ENCODE measurements at regions not wholly inside any gene's neighbourhood (a gene's known extent, or its start where the extent isn't known, plus 50 kb on each side); places are given as distances from the start of the nearest gene placed in this dataset.

DNA sequence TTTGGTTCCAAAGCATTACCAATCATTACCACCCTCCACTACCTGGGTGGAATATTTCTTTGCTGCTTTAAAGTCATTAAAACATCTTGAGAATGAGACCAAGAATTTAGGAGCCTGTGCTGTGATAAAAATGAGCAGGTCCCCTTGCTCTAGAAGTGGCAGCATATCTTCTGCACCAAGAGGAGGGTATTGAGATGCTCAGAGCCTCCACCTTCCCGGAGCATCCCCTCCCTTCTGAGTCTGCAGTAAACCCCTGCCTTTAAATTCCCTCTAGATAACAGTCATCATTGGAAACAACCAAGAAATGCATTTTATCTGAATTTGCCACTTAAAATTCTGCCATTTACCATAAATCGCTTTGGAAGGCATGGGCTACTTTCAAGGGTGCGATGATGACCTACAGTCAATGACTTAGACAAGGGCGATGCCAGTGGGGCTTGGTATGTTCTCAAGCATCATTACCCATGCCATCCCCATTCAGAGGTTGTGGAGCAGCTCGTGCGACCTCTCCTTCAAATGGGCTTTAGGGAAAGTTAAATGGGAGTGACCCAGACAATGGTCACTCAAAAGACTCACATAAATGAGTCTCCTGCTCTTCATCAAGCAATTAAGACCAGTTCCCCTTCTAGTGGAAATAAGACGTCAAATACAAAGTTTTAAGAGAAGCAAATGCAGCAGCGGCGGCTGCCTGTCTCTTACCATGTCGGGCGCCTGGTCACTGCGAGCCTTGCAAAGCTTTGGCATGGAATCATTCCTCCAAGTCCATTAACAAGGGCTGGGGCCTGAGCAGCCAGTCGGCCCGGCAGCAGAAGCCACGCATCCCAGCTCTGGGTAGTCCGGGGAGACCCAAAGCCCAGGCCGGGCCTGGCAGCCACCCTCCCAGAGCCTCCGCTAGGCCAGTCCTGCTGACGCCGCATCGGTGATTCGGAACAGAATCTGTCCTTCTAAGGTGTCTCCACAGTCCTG, 334.5 kb downstream of the TMEM121 start:
- FAIRE-seq = no peak

DNA sequence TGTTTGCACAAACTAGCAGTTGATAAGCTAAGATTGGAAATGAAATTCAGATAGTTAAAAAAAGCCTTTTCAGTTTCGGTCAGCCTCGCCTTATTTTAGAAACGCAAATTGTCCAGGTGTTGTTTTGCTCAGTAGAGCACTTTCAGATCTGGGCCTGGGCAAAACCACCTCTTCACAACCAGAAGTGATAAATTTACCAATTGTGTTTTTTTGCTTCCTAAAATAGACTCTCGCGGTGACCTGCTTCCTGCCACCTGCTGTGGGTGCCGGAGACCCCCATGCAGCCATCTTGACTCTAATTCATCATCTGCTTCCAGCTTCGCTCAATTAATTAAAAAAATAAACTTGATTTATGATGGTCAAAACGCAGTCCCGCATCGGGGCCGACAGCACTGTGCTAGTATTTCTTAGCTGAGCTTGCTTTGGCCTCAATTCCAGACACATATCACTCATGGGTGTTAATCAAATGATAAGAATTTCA, 335.6 kb downstream of the TMEM121 start:
- FAIRE-seq = no peak

DNA sequence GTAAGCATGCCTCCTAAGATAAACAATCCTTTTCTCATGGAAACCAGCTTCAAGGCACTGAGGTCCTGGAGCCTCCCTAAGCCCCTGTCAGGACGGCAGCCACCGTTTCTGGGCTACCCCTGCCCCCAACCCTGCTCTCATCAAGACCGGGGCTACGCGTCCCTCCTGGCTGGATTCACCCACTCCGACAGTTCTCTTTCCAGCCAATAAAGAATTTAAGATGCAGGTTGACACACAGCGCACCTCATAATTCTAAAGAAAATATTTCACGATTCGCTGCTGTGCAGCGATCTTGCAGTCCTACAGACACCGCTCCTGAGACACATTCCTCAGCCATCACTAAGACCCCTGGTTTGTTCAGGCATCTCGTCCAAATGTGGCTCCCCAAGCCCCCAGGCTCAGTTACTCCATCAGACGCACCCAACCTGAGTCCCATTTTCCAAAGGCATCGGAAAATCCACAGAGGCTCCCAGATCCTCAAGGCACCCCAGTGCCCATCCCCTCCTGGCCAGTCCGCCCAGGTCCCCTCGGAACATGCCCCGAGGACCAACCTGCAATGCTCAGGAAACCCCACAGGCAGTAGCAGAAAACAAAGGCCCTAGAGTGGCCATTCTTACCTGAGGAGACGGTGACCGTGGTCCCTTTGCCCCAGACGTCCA, 336.3 kb downstream of the TMEM121 start:
- no peak for FAIRE-seq

DNA sequence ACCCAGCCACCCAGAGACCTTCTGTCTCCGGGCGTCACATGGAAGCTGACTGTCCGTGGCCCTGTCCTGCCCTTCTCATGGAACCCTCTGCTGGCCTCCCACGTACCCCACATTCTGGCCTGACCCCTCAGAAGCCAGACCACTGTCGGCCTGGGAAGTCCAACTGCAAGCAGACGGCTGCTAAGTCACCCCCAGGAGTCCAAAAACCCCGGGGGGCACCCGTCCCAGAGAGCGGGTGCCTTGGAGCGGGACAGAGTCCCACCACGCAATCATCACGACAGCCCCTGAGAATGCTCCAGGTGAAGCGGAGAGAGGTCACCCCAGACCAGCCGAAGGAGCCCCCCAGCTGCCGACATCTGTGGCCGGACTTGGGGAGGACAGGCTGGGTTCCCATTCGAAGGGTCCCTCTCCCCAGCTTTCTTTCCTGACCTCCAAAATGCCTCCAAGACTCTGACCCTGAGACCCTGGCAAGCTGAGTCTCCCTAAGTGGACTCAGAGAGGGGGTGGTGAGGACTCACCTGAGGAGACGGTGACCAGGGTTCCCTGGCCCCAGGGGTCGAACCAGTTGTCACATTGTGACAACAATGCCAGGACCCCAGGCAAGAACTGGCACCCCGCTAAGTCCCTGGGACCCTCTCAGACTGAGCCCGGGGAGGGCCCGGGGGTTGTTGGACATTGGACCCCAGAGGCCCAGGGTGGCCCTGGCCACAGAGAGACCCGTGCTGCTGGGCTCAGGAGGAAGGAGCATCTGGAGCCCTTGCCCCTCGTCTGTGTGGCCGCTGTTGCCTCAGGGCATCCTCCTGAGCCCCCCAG, 337.1 kb downstream of the TMEM121 start:
- no peak for FAIRE-seq

DNA sequence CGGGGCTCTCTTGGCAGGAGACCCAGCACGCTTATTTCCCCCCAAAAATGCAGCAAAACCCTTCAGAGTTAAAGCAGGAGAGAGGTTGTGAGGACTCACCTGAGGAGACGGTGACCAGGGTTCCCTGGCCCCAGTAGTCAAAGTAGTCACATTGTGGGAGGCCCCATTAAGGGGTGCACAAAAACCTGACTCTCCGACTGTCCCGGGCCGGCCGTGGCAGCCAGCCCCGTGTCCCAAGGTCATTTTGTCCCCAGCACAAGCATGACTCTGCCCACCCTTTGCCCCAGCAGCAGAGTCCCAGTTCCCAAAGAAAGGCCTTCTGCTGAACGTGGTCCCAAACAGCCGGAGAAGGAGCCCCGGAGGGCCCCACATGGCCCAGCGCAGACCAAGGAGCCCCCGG, 337.7 kb downstream of the TMEM121 start:
- no peak for FAIRE-seq

DNA sequence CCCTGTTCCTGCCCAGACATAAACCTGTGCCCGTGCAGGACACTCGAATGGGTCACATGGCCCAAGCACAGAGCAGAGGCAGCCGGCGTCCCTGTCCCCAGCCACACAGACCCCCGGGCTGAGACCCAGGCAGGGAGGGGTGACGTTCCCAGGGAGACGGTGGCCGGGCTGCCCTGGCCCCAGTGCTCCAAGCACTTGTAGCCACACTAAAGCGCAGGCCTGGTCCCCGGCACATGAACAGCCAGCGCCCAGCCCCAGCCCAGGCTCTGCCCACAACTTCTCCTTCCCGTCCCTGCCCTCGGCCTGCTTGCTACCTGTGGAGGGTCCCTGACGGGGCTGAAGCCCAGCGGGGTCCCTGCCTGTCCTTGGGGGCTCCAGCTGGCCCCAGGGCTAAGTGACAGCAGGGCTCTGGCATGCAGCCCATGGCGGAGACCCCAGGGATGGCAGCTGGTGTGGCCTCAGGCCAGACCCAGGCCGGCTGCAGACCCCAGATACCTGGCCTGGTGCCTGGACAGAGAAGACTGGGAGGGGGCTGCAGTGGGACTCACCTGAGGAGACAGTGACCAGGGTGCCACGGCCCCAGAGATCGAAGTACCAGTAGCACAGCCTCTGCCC, 338.4 kb downstream of the TMEM121 start:
- no peak for FAIRE-seq

DNA sequence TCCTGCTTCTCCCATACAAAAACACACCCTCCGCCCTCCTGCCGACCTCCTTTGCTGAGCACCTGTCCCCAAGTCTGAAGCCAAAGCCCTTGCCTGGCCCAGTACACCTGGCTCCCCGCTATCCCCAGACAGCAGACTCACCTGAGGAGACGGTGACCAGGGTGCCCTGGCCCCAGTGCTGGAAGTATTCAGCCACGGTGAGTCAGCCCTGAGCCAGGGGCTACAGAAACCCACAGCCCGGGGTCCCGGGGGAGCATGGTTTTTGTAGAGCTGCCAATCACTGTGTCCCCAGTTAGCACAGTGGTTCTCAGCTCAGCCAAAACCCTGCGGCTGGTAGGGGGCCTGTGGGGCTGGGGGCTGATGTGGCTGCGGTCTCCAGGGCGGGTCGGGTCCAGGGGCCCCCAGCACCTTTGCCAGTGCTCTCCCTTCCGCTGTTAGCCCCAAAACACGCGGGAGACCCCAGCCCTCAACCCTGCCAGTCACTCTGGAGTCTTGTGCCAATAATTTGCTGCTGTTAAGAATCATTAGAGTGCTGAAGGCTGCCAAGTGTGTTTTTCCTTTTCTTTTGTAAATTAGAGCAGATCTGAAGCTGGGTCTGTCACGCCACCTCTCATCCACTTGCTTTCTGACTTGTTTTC, 339.0 kb downstream of the TMEM121 start:
- no peak for FAIRE-seq

DNA sequence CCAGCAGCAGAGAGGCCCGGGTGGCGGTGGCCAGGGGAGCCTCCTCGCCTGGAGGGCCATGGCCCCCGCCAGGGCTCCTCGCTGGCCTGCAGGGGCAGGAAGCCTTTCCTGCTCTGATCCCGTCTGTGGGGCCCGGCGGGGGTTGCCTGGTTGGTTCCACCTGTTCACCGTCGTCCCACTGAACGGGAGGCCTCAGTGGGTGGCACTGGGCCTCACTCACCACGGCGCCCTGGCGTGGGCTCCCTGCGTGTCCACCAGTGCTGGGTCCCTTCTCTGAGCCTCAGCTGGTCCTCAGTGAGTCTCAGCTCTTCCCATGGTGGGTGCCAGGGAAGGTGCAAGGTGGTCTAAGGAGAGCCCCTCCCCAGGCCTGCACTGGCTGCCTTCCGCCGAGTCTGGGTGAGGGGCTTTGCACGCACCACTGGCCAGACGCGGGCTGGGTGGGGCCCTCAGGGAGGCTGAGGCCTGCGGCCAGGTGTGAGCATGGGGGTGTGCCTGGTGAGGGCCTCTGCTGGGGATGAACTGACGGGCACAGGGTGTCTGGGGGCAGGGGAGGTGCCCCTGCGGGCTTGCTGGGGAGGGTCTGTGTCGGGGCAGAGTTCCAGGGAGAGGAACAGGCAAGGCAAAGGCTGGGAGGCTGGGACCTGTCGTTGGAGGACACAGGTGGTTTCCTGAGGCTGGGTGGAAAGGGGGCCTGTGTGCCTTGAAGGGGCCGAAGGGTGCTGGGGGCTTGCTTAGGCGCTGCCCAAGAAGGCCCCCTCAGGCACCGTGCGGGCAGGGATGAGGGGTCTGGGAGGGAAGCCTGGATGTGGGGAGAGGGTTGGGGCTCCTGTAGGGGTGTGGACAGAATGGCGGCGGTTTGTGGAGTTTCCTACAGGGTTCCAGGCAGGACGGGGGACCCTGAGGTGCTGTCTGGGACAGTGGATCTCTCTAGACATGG, 339.8 kb downstream of the TMEM121 start:
- FAIRE-seq = no peak

DNA sequence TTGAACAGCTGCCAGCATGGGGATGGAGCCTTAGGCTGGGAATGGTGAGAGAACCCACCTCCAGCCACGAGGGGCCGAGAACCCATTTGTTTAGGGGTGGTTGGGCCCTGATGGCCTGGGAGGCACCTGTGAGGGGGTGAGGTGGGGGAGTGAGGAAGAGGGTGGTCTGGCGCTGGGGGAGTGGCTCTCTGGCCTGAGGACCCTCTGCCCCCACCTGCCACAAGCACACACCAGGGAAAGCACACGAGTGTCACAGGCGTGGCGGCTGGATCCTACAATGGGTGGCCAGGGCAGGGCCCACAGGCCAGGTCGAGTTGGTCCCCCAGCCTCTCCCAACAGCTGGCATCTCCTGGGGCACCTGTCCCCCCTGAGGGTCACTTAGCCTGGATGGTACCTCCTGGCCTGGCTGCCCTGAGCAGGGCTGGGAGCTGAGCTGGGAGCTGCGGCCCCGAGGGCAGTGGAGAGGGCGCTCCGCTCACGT, 340.5 kb downstream of the TMEM121 start:
- FAIRE-seq = no peak

DNA sequence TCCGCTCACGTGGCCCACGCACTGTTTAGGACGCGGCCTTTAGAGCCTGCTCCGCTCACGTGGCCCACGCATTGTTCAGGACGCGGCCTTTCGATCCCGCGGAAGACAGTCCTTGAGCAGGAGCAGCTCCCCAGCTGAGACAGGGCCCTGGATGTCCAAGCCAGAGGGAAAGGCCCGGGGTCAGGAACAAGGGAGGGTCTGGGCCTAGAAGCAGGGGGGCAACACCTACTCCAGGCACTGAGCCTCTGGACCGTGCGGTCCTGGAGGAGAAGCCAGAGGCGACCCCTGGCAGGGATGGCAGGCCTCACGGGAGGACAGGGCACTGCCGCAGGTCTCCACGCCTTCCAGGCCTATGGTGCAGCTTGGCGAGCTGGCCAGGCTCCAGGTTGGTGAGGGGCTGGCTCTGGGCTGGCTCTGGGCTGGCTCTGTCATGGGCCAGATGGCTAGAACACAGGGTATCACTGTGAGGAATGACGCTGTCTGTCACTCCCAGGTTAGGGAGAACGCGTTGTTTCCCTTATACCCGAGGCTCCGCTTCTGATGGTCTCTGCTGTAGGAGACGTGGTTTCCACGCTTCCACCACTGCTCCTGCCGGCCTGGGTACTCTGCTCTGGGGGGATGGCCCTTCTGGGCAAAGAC, 341.7 kb downstream of the TMEM121 start:
- no peak for FAIRE-seq

DNA sequence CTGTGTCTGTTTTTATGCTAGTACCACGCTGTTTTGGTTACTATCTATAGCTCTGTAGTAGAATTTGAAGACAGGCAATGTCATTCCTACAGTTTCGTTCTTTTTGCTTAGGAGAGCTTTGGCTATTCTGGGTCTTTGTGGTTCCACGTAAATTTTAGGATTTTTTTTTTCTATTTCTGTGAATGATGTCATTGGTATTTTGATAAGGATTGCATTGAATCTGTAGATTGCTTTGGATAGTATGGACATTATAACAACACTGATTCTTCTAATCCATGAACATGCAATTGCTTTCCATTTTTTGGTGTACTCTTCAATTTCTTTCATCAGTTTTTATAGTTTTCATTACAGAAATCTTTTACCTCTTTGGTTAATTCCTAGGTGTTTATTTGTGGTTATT, 345.2 kb downstream of the TMEM121 start:
- FAIRE-seq = no peak

DNA sequence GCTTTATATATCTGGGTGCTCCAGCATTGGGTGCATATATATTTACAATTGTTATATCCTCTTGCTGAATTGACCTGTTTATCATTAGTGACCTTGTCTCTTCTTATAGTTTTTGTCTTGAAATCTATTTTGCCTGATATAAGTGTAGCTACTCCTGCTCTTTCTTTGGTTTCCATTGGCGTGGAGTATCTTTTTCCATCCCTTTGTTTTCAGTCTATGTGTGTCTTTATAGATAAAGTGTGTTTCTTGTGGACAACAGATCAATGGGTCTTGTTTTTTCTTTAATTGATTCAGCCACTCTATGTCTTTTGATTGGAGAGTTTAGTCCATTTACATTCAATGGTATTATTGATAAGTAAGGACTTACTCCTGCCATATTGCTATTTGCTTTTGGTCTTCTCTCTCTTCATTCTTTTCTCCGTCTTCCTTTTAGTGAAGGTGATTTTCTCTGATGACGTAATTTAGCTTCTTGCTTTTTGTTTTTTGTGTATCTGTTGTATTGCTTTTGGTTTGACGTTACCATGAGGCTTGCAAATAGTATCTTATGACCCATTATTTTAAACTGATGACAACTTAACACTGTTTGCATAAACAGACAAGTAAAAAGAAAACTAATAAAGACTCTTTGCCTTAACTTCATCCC, 347.6 kb downstream of the TMEM121 start:
- FAIRE-seq = no peak

DNA sequence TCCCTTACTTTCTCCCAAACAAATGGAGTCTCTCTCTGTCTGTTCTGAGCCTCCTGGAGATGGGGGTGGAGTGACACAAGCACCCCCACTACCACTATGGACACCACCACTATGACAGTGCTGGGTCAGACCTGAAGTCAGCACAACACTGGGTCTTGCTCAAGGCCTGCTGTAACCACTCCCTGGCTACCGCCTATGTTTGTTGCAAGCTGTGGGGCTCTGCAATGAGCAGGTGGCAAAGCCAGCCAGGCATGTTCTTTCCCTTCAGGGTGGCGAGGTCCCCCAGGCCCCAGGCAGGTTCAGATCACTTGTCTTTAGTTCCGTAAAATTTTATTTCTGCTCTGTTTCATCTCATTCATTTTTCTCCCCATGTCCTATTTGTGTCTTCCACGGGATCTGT, 349.8 kb downstream of the TMEM121 start:
- FAIRE-seq = no peak

DNA sequence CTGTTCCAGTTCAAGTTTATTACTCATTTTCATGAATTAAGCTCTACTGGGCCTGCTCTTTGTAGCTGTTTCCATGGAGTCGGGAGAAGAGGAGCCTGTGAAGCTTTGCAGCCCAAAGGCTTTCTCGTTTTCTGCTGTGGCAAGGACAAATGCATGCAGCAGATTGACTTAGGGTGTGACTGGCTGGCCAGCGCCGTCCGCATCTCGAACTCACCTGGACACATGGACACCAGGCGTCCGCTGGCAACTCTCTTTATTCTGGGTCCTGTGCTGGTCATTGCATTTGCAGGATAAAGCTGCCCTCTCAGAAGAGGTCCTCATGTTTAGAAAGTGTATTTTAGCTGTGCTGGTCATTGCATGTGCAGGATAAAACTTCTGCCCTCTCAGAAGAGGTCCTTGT, 350.4 kb downstream of the TMEM121 start:
- no peak for FAIRE-seq

DNA sequence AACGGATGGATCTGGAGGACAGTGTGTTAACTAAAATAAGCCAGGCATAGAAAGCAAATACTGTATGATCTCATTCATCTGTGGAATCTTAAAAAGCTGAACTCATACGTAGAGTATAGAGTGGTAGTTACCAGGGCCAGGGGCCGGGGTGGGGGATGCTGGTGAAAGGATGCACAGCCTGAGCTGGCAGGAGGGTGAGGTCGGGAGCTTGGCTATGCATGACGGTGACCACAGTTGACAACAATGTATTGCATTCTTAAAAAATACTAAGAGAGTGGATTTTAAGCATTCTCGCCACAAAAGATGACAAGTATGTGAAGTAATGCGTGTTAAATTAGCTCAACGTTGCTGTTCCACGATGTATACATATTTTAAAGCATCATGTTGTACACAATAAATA, 351.3 kb downstream of the TMEM121 start:
- FAIRE-seq = no peak

DNA sequence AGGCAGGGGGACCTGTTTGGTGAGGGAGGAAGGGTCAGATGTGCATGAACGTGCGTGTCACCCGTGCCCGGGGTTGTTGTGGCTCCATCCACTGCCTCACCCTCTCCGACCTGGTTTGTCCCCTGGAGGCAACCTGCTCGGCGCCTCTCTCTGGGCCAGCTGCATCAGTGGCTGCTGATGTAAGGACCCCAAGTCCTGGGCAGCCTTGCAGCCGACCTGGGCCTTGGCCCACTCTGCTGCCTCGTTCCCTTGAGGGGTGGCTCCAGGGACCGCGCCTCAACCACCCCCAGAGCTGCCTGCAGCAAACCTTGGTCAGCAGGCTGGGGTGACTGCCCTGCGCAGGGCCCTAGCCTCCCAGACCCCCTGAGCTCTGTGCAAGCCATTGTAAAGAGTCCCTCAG, 351.7 kb downstream of the TMEM121 start:
- no peak for FAIRE-seq

DNA sequence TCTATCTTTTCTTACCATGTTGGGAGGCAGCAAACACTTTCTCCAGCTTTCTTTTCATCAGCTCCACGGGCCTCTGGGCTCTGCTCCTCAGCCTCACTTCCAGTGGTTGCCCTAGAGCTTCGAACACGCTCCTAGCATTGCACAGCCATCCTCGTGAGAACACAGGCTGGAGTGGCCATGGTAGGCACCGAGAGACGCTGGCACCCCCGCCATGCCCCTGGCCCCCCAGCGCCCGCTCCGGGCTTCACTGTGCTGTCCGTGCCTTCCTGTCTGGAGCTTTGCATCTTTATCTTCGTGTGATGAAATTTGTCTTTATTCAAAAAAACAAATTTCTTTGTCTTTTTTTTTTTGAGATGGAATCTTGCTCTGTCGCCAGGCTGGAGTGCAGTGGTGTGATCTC, 352.2 kb downstream of the TMEM121 start:
- FAIRE-seq = no peak

DNA sequence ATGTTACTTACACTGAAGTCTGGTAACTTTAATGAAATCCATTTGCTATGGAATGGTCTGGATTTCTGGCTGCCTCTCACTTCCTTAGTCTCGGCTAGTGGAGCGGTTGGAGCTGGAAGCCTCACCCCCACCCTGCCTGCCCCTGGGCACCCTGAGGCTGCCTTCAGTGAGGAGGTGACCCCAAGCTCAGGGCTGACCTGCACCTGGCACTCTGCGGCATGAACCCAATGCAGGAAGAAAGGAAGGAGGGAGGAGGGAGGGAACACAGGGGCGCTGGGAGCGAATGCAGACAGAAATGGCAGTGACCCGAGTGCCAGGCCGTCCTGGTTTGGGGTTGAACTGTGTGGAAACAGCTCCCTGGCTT, 353.1 kb downstream of the TMEM121 start:
- FAIRE-seq = no peak

DNA sequence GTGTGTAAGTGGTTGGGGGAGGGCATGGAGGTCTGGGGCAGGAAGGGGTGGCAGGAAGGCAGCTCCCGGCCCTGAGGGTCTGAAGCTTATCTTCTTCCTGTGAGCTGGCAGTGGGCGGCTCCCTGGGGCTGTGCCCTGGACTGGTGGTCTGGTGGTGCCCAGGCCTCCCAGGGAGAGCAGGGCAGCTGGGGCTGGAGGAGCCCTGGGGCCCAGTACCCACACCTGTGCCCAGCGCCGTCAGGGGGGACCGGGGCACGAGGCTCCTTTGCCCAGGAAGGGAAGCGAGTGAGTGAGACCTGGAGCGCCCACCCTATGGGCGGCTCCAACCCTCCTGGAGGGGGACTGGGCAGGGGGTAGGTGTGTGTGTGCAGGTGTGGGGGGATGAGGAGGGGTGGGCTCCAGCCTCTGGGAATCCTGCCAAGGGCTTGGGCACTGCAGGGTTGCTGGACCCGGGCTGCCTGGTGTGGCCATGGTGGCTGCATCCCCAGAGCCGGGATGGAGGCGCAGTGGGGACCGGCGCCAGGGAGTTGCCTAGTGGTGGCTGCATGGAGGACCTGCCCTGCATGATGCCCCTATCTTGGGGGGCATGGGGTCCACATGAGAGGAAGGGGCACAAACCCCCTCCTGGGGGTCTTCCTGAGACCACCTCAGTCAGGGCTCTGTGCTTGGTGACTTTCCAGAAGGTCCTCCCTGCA, 353.6 kb downstream of the TMEM121 start:
- FAIRE-seq = no peak
